Mesendoderm (in vitro differentiated cells): ENCODE measurements at regions not wholly inside any gene's neighbourhood (a gene's known extent, or its start where the extent isn't known, plus 50 kb on each side); places are given as distances from the start of the nearest gene placed in this dataset.

ENCODE experiments used
- DNase-seq: peaks from one replicate; pipeline ENCODE4 v3.0.0; 2013
- H2AK5ac ChIP-seq: 2 replicates; pipeline ENCODE4 v1.6.1; 2013; ENCODE audit warnings: low read length, inconsistent platforms
- H2BK120ac ChIP-seq: 2 replicates; pipeline ENCODE4 v1.6.1; 2013; ENCODE audit warnings: low read depth, mild to moderate bottlenecking, low read length, moderate library complexity, mixed read lengths
- H2BK15ac ChIP-seq: replicated peaks from 2 replicates; pipeline ENCODE4 v1.6.1; 2013; ENCODE audit warnings: low read depth, mild to moderate bottlenecking, moderate library complexity
- H2BK5ac ChIP-seq: 2 replicates; pipeline ENCODE4 v1.6.1; 2013; ENCODE audit warnings: low read length, inconsistent platforms
- H3K18ac ChIP-seq: 2 replicates; pipeline ENCODE4 v1.6.1; 2013; ENCODE audit warnings: mild to moderate bottlenecking, low read length, mixed read lengths
- H3K23ac ChIP-seq: one replicate; pipeline ENCODE4 v1.6.1; 2013; ENCODE audit warnings: low read length
- H3K27ac ChIP-seq: 2 replicates; pipeline ENCODE4 v1.5.1; 2013; ENCODE audit warnings: low read depth, mild to moderate bottlenecking, inconsistent platforms, low read length, moderate library complexity
- H3K27me3 ChIP-seq: 2 replicates; pipeline ENCODE4 v1.6.1; 2013; ENCODE audit warnings: low read length, control low read depth, mild to moderate bottlenecking, inconsistent platforms; ENCODE audit not compliant: insufficient read depth, poor library complexity
- H3K36me3 ChIP-seq: 2 replicates; pipeline ENCODE4 v1.6.1; 2013; ENCODE audit warnings: low read length, inconsistent platforms; ENCODE audit not compliant: control insufficient read depth, insufficient read depth
- H3K4ac ChIP-seq: one replicate; pipeline ENCODE4 v1.6.1; 2013; ENCODE audit warnings: low read depth, mild to moderate bottlenecking, low read length, moderate library complexity
- H3K4me1 ChIP-seq: 2 replicates; pipeline ENCODE4 v1.6.1; 2013; ENCODE audit warnings: low read depth, low read length, inconsistent platforms; ENCODE audit not compliant: control insufficient read depth
- H3K4me2 ChIP-seq: 2 replicates; pipeline ENCODE4 v1.6.1; 2013; ENCODE audit warnings: low read length
- H3K4me3 ChIP-seq: 2 replicates; pipeline ENCODE4 v1.5.1; 2013; ENCODE audit warnings: mild to moderate bottlenecking, low read length
- H3K56ac ChIP-seq: one replicate; pipeline ENCODE4 v1.6.1; 2013; ENCODE audit warnings: low read length
- H3K79me1 ChIP-seq: 2 replicates; pipeline ENCODE4 v1.6.1; 2013; ENCODE audit warnings: low read length, inconsistent platforms
- H3K79me2 ChIP-seq: 2 replicates; pipeline ENCODE4 v1.6.1; 2013; ENCODE audit warnings: mild to moderate bottlenecking, low read length; ENCODE audit not compliant: control insufficient read depth, insufficient read depth
- H3K9ac ChIP-seq: 2 replicates; pipeline ENCODE4 v1.6.1; 2013; ENCODE audit warnings: low read length, inconsistent platforms
- H4K5ac ChIP-seq: one replicate; pipeline ENCODE4 v1.6.1; 2013; ENCODE audit warnings: low read length
- H4K8ac ChIP-seq: one replicate; pipeline ENCODE4 v1.6.1; 2013; ENCODE audit warnings: low read depth, mild to moderate bottlenecking, control low read depth, low read length, moderate library complexity
- WGBS: extraction: QIAGEN DNeasy Blood & Tissue Kit; methylation state at CpG from one replicate; pipeline ENCODE4 v1.1.7; 2013; ENCODE audit warnings: low lambda C conversion rate, missing lambda C conversion rate; ENCODE audit not compliant: insufficient coverage; ENCODE audit errors: extremely low coverage; 5-methylcytosine and 5-hydroxymethylcytosine counted together

DNA sequence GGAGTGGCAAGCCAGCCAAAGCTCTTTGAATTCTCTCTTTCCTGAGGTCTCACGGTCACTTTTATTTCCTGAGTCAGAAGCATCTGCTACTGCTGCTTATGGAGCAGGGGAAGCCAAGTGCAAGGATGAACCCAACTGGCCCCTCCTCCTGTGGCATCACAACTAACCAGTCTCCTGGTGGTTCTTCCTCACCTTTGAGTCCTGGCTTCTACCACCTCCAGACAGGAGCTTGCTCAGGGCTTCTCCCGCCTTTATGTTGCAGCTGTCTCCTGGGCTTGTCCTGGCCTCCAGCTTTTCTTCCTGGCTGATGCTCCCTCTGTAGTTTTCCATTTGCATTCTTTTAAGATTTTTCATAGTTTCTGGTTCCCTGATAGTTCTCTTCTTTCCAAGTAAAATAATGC, 349.7 kb upstream of the NRP1 start:
- Histone ChIP-seq H4K5ac (no peak overlapping the region), H3K4me3 (no peak overlapping the region), H2BK5ac (no peak overlapping the region), H3K4ac (no peak overlapping the region), H3K56ac (no peak overlapping the region), H3K4me1 (no peaks in the 10 kb centered on the region), H3K36me3 (no peaks in the 10 kb centered on the region), H3K27me3 (no peaks in the 10 kb centered on the region), H3K79me1 (no peaks in the 10 kb centered on the region), H3K18ac (no peak overlapping the region), H4K8ac (no peak overlapping the region), H3K79me2 (no peaks in the 10 kb centered on the region), H3K27ac (no peak overlapping the region), H2BK15ac (no peak overlapping the region), H2BK120ac (no peak overlapping the region), H2AK5ac (no peak overlapping the region), H3K23ac (no peak overlapping the region), H3K9ac (no peak overlapping the region), H3K4me2 (no peak overlapping the region)
- no CpG with 5 or more reads among the region's 2 CpGs for WGBS
- peak; percentile 2 for DNase-seq

DNA sequence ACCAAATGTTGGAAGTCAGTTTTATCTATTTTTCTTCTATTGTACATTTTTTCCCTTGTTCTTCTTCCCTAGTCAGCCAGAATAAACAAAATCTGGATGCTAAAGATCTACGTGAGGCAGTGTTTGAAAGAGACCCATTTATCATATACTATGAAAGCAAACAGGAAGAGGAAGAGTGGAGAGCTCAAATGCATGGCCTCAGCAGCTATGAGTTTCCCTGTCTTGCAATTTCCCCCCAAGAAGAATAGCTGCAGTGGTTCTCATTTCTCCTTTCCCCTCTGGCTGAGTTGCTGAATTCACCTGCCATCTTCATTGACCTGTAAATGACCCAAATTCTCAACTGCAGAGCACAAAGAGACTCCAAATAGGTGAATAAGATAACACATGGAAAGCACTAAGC, 347.1 kb upstream of the NRP1 start:
- no CpG with 5 or more reads among the region's 1 CpG for WGBS
- no peaks in the 10 kb centered on the region for H3K79me2 ChIP-seq
- no peak overlapping the region for H4K8ac ChIP-seq
- no peak overlapping the region for H2BK15ac ChIP-seq
- H3K23ac ChIP-seq, result no peak overlapping the region
- H3K4ac ChIP-seq, result no peak overlapping the region
- no peaks in the 10 kb centered on the region for H3K4me1 ChIP-seq
- no peak overlapping the region for H2BK120ac ChIP-seq
- H2BK5ac ChIP-seq, result no peak overlapping the region
- no peaks in the 10 kb centered on the region for H3K36me3 ChIP-seq
- H3K4me2 ChIP-seq, result no peak overlapping the region
- no peaks in the 10 kb centered on the region for H3K79me1 ChIP-seq
- DNase-seq, result no peak
- no peak overlapping the region for H3K56ac ChIP-seq
- no peaks in the 10 kb centered on the region for H3K27me3 ChIP-seq
- H2AK5ac ChIP-seq, result no peak overlapping the region
- H3K27ac ChIP-seq, result no peak overlapping the region
- H3K4me3 ChIP-seq, result no peak overlapping the region
- H3K9ac ChIP-seq, result no peak overlapping the region
- no peak overlapping the region for H4K5ac ChIP-seq
- H3K18ac ChIP-seq, result no peak overlapping the region

GRCh38 chr10:33680036-33680435, 345.6 kb upstream of the NRP1 start:
- H3K36me3 ChIP-seq, result no peaks in the 10 kb centered on the region
- no peak overlapping the region for H3K4me3 ChIP-seq
- no peak overlapping the region for H3K23ac ChIP-seq
- no peak overlapping the region for H3K27ac ChIP-seq
- H3K4me1 ChIP-seq, result no peaks in the 10 kb centered on the region
- no peak overlapping the region for H3K4me2 ChIP-seq
- H3K18ac ChIP-seq, result no peak overlapping the region
- H2BK15ac ChIP-seq, result no peak overlapping the region
- H2BK5ac ChIP-seq, result no peak overlapping the region
- no peak for DNase-seq
- no peaks in the 10 kb centered on the region for H3K79me1 ChIP-seq
- no peak overlapping the region for H4K5ac ChIP-seq
- no peak overlapping the region for H3K56ac ChIP-seq
- WGBS, result no CpG with 5 or more reads among the region's 5 CpGs
- H4K8ac ChIP-seq, result no peak overlapping the region
- H2BK120ac ChIP-seq, result no peak overlapping the region
- no peak overlapping the region for H3K4ac ChIP-seq
- H3K27me3 ChIP-seq, result no peaks in the 10 kb centered on the region
- no peaks in the 10 kb centered on the region for H3K79me2 ChIP-seq
- no peak overlapping the region for H3K9ac ChIP-seq
- H2AK5ac ChIP-seq, result no peak overlapping the region

- H2BK15ac ChIP-seq, result no peak overlapping the region
- no peak overlapping the region for H3K18ac ChIP-seq
- H3K4me2 ChIP-seq, result no peak overlapping the region
- H3K9ac ChIP-seq, result no peak overlapping the region
- H2BK120ac ChIP-seq, result no peak overlapping the region
- WGBS, result no CpG with 5 or more reads among the region's 9 CpGs
- H3K36me3 ChIP-seq, result no peaks in the 10 kb centered on the region
- no peak overlapping the region for H3K4me3 ChIP-seq
- H4K5ac ChIP-seq, result no peak overlapping the region
- H4K8ac ChIP-seq, result no peak overlapping the region
- no peaks in the 10 kb centered on the region for H3K4me1 ChIP-seq
- no peak overlapping the region for H2AK5ac ChIP-seq
- no peaks in the 10 kb centered on the region for H3K79me1 ChIP-seq
- H3K56ac ChIP-seq, result no peak overlapping the region
- no peaks in the 10 kb centered on the region for H3K79me2 ChIP-seq
- H3K23ac ChIP-seq, result no peak overlapping the region
- no peak overlapping the region for H3K27ac ChIP-seq
- no peak overlapping the region for H2BK5ac ChIP-seq
- H3K27me3 ChIP-seq, result no peaks in the 10 kb centered on the region
- no peak for DNase-seq
- H3K4ac ChIP-seq, result no peak overlapping the region
Measured at GRCh38 chr10:33676606-33677339, 342.3 kb upstream of the NRP1 start.

GRCh38 chr10:33674986-33675599, 340.6 kb upstream of the NRP1 start:
- Histone ChIP-seq H3K27me3 (no peaks in the 10 kb centered on the region), H3K79me1 (no peaks in the 10 kb centered on the region)
- WGBS, result no CpG with 5 or more reads among the region's 10 CpGs

DNA sequence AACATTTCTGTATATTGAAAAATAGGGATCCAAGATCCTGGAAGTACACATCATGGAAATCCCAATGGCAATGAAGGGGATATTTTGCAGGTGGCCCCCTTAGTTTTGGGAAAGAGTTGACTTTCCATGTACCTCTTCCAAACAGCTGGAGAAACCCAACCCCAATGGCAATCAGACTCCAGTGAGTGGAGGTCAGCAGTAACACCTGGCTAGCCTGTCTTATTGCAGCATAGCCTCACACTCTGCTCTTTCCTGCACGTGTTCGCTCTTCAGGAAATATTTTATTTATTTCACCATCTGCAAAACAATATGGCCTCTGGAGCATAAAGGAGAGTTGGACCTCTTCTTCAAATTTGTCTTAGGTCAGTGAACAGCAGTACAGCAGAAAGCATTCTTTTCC, 340.0 kb upstream of the NRP1 start:
- Histone ChIP-seq H3K18ac (no peak overlapping the region), H2BK5ac (no peak overlapping the region), H3K4me3 (no peak overlapping the region), H3K4me2 (no peak overlapping the region), H2AK5ac (no peak overlapping the region), H3K79me2 (no peaks in the 10 kb centered on the region), H2BK15ac (no peak overlapping the region), H3K4ac (no peak overlapping the region), H3K56ac (no peak overlapping the region), H3K4me1 (no peaks in the 10 kb centered on the region), H3K27me3 (no peaks in the 10 kb centered on the region), H4K8ac (no peak overlapping the region), H4K5ac (no peak overlapping the region), H3K27ac (no peak overlapping the region), H3K36me3 (no peaks in the 10 kb centered on the region), H2BK120ac (no peak overlapping the region), H3K79me1 (no peaks in the 10 kb centered on the region), H3K9ac (no peak overlapping the region), H3K23ac (no peak overlapping the region)
- DNase-seq, result no peak
- no CpG with 5 or more reads among the region's 2 CpGs for WGBS

More at GRCh38 chr10:33674986-33675599, 340.6 kb upstream of the NRP1 start:
- H4K8ac ChIP-seq, result no peak overlapping the region
- no peaks in the 10 kb centered on the region for H3K36me3 ChIP-seq
- H3K27ac ChIP-seq, result no peak overlapping the region
- H3K23ac ChIP-seq, result no peak overlapping the region
- no peak overlapping the region for H3K9ac ChIP-seq
- H3K4ac ChIP-seq, result no peak overlapping the region
- H2BK120ac ChIP-seq, result no peak overlapping the region
- no peak overlapping the region for H3K56ac ChIP-seq
- H3K4me2 ChIP-seq, result no peak overlapping the region
- no peak for DNase-seq
- no peak overlapping the region for H3K18ac ChIP-seq
- no peak overlapping the region for H2BK5ac ChIP-seq
- no peak overlapping the region for H2BK15ac ChIP-seq
- no peak overlapping the region for H3K4me3 ChIP-seq
- no peaks in the 10 kb centered on the region for H3K79me2 ChIP-seq
- no peaks in the 10 kb centered on the region for H3K4me1 ChIP-seq
- no peak overlapping the region for H4K5ac ChIP-seq
- H2AK5ac ChIP-seq, result no peak overlapping the region
